Brain microvascular endothelial cell (primary cell): ENCODE measurements at regions not wholly inside any gene's neighbourhood (a gene's known extent, or its start where the extent isn't known, plus 50 kb on each side); places are given as distances from the start of the nearest gene placed in this dataset.

Experiments
- DNase-seq: peaks from one replicate; pipeline ENCODE4 v3.0.0-alpha.2; 2020
- H3K27ac ChIP-seq: fragments of 250-450 bp; sonication (Bioruptor Pico); 2 replicates; pipeline ENCODE4 v1.5.1; 2020; ENCODE audit warnings: mild to moderate bottlenecking, moderate library complexity
- H3K27me3 ChIP-seq: fragments of 250-450 bp; sonication (Bioruptor Pico); replicated peaks from 2 replicates; pipeline ENCODE4 v1.5.1; 2020; ENCODE audit warnings: mild to moderate bottlenecking
- H3K36me3 ChIP-seq: fragments of 250-450 bp; sonication (Bioruptor Pico); replicated peaks from 2 replicates; pipeline ENCODE4 v1.5.1; 2020; ENCODE audit warnings: mild to moderate bottlenecking
- H3K4me3 ChIP-seq: 2 replicates; pipeline ENCODE4 v1.5.1; 2011; ENCODE audit warnings: low read depth, mild to moderate bottlenecking, control low read depth, low read length, moderate library complexity
- in situ Hi-C: cut with HindIII; loops from 2 replicates; pipeline ENCODE4 v1.10.0; 2017; ENCODE audit warnings: low sequenced_read_pairs, low pct_ligation_motif_present
- TF ChIP-seq, protein P1 (sequence below): IDR thresholded peaks from 2 replicates; pipeline ENCODE4 v1.5.1; 2011; ENCODE audit warnings: low read depth, mild to moderate bottlenecking, moderate library complexity, low read length, control low read depth, inconsistent platforms; ENCODE audit errors: missing control alignments

DNA sequence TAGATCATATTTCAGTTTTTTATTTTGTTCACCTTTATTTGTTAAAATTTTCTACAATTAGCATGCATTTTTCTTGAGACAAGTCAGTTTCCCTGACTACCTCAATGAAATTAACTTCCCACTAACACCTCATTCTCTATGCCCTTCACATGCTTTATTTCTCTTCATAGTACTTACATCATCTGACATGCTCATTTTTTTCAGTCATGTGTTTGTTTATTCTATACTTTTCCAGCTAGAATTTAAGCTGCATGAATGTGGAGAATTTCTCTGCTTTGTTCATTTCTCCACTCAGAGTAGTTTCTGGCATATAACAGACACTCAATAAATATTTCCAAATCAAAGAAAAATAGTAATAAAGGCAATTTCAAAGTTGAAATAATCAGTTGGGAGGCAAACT is 78.9 kb upstream of the SCN7A start:
- TF ChIP-seq, protein P1, sequence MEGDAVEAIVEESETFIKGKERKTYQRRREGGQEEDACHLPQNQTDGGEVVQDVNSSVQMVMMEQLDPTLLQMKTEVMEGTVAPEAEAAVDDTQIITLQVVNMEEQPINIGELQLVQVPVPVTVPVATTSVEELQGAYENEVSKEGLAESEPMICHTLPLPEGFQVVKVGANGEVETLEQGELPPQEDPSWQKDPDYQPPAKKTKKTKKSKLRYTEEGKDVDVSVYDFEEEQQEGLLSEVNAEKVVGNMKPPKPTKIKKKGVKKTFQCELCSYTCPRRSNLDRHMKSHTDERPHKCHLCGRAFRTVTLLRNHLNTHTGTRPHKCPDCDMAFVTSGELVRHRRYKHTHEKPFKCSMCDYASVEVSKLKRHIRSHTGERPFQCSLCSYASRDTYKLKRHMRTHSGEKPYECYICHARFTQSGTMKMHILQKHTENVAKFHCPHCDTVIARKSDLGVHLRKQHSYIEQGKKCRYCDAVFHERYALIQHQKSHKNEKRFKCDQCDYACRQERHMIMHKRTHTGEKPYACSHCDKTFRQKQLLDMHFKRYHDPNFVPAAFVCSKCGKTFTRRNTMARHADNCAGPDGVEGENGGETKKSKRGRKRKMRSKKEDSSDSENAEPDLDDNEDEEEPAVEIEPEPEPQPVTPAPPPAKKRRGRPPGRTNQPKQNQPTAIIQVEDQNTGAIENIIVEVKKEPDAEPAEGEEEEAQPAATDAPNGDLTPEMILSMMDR, result no peak
- Histone ChIP-seq H3K27me3 (no peaks in the 10 kb centered on the region), H3K27ac (no peak overlapping the region), H3K4me3 (no peak overlapping the region), H3K36me3 (no peaks in the 10 kb centered on the region)
- in situ Hi-C loops, result no loop called here
- DNase-seq, result no peak

GRCh38 chr2:166568409-166568808 is 74.4 kb upstream of the SCN7A start:
- no peaks in the 10 kb centered on the region for H3K27me3 ChIP-seq
- in situ Hi-C loops, result no loop called here
- H3K27ac ChIP-seq, result no peak overlapping the region
- H3K4me3 ChIP-seq, result no peak overlapping the region
- no peaks in the 10 kb centered on the region for H3K36me3 ChIP-seq
- DNase-seq, result no peak
- TF ChIP-seq, protein P1, result no peak

DNA sequence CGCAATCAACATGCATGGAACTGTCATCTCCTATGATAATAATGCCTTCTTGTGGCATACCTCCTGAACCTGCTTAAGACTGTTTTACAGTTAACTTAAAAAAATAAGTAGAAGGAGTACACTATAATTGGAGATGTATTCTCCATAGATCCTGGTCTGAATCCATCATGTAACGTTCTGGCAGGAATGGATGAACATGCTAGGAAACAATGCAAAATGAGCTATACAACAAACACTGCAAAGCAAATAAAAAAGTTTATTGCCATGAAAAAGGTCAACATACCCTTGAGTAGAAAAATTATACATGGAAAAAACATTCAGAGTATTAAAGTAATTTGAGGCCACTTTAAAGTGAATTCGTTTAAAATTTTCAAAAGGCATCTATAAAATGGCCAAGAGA is 71.5 kb upstream of the SCN7A start:
- in situ Hi-C loops, result no loop called here
- Histone ChIP-seq H3K36me3 (no peaks in the 10 kb centered on the region), H3K27ac (no peak overlapping the region), H3K4me3 (no peak overlapping the region), H3K27me3 (no peaks in the 10 kb centered on the region)
- DNase-seq, result no peak
- TF ChIP-seq, protein P1, result no peak

DNA sequence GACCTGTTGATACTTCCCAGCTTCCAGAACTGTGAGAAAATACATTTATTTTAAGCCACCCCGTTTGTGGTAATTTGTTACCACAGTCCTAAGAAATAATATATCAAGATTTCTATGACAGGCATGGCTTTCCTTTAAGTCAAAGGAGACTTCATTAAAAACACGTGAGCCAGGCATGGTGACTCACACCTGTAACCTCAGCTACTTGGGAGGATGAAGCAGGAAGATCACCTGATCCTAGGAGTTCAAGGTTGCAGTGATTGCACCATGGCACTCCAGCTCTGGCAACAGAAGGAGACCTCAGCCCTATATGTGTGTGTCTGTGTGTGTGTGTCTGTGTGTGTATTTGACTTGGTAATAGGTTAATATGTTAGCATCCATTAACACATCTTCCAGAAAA is 69.8 kb upstream of the SCN7A start:
- H3K27me3 ChIP-seq, result no peaks in the 10 kb centered on the region
- H3K27ac ChIP-seq, result no peak overlapping the region
- TF ChIP-seq, protein P1, result no peak
- H3K4me3 ChIP-seq, result no peak overlapping the region
- H3K36me3 ChIP-seq, result no peaks in the 10 kb centered on the region
- in situ Hi-C loops, result no loop called here
- no peak for DNase-seq

DNA sequence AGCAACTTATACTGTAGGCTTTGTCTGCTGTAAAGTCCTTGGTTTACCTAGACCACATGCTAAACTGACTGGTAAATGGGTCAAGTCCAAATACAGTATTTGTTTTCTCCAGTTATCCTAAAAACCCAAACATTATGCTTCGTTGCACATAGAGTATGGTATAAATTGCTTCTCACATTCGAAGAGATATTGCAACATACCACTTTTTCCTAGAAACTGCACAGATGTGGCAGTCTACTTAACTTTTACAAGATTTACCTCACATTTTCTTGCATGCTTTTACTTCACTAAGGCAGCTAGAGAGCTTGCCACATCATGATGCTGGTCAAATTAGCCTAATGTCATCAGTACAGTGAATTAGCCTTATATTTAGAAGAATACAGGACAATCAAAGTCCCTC is 66.0 kb upstream of the SCN7A start:
- Histone ChIP-seq H3K27me3 (no peaks in the 10 kb centered on the region), H3K4me3 (no peak overlapping the region), H3K36me3 (no peaks in the 10 kb centered on the region), H3K27ac (no peak overlapping the region)
- in situ Hi-C loops, result no loop called here
- TF ChIP-seq, protein P1, result no peak
- no peak for DNase-seq

DNA sequence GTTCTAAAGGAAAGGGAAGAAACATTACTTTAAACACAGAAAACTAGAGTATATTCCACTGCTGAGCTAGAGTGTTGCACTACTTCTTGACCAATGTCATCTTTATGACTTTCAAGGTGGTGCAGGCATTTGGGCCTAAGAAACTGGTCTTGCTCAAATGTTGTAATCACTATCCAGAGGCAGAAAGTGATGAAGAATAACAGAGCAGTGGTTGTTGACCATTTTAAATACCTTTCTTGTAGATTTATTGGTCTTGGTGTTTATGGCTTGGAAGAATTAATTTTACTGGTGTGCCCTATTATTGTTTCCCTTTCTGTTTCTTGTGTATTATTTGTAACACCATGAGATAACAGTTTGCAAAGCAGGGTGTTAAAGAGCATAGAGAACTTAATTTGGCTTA is 56.9 kb upstream of the SCN7A start:
- no peak for DNase-seq
- in situ Hi-C loops, result no loop called here
- Histone ChIP-seq H3K4me3 (no peak overlapping the region), H3K27me3 (no peaks in the 10 kb centered on the region), H3K27ac (no peak overlapping the region), H3K36me3 (no peaks in the 10 kb centered on the region)
- TF ChIP-seq, protein P1, result no peak
